ENCODE measurements at regions not wholly inside any gene's neighbourhood (a gene's known extent, or its start where the extent isn't known, plus 50 kb on each side); places are given as distances from the start of the nearest gene placed in this dataset.
"Not testable (repeated sequence)": the region's sequence is repeated elsewhere in the genome, so short reads cannot be mapped to it uniquely, and the experiment has no call there.

GRCh38 chr2:129819855-129820254 lies 159.6 kb upstream of the RAB6C start:
- no peak for TF ChIP-seq ZNF274 (IDR thresholded peaks at IDR 0.05; ENCODE audit: low read depth, low read length)

DNA sequence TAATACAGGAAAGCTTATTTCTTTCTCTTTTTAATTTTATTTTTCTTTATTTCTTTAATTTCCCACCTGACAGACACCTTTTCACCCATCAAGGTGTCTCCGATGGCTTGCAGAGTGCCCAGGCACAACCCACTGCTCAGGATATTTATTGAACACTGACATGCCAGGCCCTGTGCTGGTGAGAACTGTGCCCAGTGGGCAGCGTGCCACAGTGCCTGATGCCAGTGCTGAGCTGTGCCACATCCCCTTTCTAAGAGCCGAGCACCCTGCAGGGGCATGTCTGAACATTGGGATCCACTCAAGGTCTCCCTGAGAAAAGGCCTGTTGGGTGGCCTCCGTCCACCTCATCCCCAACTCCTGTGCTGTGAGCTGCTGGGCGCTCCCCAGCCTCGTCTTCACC lies 158.6 kb upstream of the RAB6C start:
- TF ChIP-seq ZNF274 (IDR thresholded peaks at IDR 0.05; ENCODE audit: low read depth, low read length): no peak
- H3K4me3 ChIP-seq (ENCODE audit: low read length): no peak overlapping the region

More at GRCh38 chr2:129819855-129820254, 159.6 kb upstream of the RAB6C start:
- H3K4me3 ChIP-seq (ENCODE audit: low read length): no peak overlapping the region

DNA sequence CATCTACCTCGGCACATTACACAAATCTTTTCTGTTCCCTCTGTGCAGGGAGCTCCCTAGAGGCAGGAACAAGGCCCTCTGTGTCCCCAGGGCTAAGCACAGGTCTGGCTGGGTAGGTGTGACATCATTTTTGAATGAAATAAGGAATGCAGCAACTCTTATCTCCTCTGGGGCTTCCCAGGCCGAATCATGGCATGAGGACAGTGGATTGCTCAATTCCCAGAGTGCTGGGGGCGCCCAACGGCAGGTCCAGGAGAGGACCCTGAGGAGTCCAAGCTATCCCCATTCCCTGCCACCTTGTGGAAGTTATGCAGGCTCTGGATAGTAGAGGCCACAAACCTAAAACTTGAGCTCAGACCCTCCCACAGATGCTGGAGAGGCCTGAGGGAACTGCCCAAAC lies 158.0 kb upstream of the RAB6C start:
- no peak overlapping the region for H3K4me3 ChIP-seq (ENCODE audit: low read length)
- TF ChIP-seq ZNF274 (IDR thresholded peaks at IDR 0.05; ENCODE audit: low read depth, low read length): no peak

- no peak for TF ChIP-seq ZNF274 (IDR thresholded peaks at IDR 0.05; ENCODE audit: low read depth, low read length)
- H3K4me3 ChIP-seq (ENCODE audit: low read length): no peak overlapping the region
Observed at GRCh38 chr2:129823044-129823443, 156.4 kb upstream of the RAB6C start.

GRCh38 chr2:129827311-129828090 lies 152.0 kb upstream of the RAB6C start:
- H3K4me3 ChIP-seq (ENCODE audit: low read length): no peak overlapping the region
- no peak for TF ChIP-seq ZNF274 (IDR thresholded peaks at IDR 0.05; ENCODE audit: low read depth, low read length)

DNA sequence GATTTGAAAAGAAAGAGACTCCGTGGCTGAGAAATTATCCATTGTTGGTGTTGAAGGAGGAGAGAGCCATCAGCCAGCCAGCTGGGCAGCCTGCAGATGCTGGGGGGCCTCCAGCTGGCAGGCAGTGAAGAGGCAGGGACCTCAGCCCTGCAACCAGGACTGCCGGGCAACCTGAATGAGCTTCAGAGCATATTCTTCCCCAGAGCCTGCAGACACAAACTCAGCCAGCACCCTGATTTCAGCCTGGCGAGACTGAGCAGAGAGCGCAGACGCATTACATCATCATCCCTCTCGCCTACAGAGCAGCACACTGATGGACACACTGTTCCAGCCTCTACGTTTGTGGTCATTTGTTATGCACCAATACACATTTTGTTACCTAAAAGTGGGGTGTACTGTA lies 150.7 kb upstream of the RAB6C start:
- TF ChIP-seq ZNF274 (IDR thresholded peaks at IDR 0.05; ENCODE audit: low read depth, low read length): no peak
- H3K4me3 ChIP-seq (ENCODE audit: low read length): no peak overlapping the region

DNA sequence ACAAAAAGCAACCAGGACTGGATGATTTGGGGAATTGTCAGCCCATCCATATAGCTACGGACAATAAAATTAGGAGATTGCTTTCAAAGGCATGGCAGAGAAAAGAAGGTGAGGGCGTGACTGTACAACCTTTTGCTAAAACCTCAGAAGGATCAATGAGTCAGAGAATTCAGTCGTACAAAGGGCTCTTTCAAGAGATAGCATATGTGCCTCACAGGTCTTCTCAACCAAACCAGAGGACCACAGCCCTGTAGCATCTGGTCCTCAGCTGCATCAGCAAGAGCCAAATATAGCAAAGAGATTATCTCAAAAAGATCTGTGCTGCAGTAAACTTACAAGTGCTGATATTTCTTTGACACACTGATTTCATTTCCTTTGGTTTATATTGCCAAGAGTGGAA lies 149.9 kb upstream of the RAB6C start:
- TF ChIP-seq ZNF274 (IDR thresholded peaks at IDR 0.05; ENCODE audit: low read depth, low read length): no peak
- no peak overlapping the region for H3K4me3 ChIP-seq (ENCODE audit: low read length)

- H3K4me3 ChIP-seq (ENCODE audit: low read length): no peak overlapping the region
- no peak for TF ChIP-seq ZNF274 (IDR thresholded peaks at IDR 0.05; ENCODE audit: low read depth, low read length)
Observed at GRCh38 chr2:129831018-129831417, 148.4 kb upstream of the RAB6C start.

DNA sequence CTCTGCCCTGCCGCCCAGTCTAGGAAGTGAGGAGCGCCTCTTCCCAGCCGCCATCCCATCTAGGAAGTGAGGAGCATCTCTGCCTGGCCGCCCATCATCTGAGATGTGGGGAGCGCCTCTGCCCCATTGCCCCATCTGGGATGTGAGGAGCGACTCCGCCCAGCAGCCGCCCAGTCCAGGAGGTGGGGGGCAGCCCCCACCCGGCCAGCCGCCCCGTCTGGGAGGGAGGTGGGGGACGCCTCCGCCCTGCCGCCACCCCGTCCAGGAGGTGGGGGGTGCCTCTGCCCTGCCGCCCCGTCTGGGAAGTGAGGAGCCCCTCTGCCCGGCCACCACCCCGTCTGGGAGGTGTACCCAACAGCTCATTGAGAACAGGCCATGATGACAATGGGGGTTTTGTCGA lies 146.0 kb upstream of the RAB6C start:
- not testable (repeated sequence) for H3K4me3 ChIP-seq (ENCODE audit: low read length)

- no peak overlapping the region for H3K4me3 ChIP-seq (ENCODE audit: low read length)
- TF ChIP-seq ZNF274 (IDR thresholded peaks at IDR 0.05; ENCODE audit: low read depth, low read length): no peak
Observed at GRCh38 chr2:129847043-129847442, 132.4 kb upstream of the RAB6C start.

DNA sequence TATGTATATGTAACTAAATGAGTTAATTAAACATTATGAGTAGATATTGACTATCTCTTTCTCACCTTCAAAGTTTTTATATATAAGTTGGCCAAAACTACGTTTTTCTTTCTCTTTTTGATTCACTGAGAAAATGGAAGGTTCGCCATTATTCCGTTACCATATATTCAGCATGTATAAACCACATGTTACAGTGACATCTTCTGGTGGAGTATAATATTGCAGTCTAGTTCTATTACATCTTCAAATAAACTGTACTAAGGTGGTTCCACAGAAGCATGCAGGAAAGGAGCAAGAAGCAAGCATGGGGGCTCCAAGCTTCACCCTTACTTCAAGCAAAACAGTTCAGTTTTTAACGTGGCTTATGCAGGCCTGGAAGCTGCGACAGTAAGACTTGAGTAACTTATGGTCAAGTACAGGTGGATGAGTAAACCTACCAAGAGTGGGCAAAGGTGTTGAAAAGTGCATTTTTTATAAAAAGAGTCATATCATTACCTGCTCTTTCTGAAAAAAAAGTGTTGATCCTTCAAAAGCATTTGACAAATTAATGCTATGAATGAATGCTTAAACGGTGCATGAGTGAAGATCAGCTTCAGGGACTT lies 129.8 kb upstream of the RAB6C start:
- H3K4me3 ChIP-seq (ENCODE audit: low read length): no peak overlapping the region
- no peak for TF ChIP-seq ZNF274 (IDR thresholded peaks at IDR 0.05; ENCODE audit: low read depth, low read length)

GRCh38 chr2:129857200-129857599 lies 122.3 kb upstream of the RAB6C start:
- no peak for TF ChIP-seq ZNF274 (IDR thresholded peaks at IDR 0.05; ENCODE audit: low read depth, low read length)

DNA sequence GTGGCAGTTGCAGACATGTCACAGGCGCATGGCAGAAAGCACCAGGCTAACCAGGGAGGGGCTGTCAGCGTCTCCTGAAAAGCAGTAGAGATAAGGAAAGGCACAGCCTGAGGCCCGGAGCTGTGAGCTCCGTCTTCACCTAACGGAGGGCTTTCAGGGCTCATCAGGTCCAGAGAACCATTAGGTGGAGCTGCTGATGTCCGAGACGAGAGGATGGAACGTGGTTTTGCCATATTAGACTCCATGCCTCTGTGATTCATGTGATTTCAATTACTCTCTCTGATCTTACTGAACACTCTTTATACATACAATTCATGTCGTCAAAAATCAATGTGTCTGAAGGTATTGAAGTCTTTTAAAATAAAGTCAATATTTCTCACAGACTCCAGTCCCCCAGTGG lies 120.3 kb upstream of the RAB6C start:
- TF ChIP-seq ZNF274 (IDR thresholded peaks at IDR 0.05; ENCODE audit: low read depth, low read length): no peak

More at GRCh38 chr2:129857200-129857599, 122.3 kb upstream of the RAB6C start:
- H3K4me3 ChIP-seq (ENCODE audit: low read length): no peak overlapping the region

DNA sequence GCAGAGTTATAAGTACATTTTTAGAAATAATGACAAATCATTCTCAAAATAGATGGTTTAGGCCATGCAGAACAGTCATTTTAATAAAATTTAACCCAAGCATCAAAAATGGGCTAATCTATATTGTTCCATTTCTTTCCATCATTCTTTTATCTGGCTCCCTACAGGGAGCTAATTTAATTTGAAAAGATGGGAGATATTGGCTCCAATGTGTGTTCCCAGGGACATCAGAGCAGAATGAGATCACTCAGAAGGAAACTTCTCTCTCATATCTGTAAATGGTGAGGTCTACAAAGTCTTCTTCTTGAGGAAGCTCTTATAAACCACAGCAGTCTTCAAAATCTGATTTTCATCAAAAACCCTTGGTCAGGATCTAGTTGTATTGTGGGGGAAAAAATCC lies 119.4 kb upstream of the RAB6C start:
- no peak for TF ChIP-seq ZNF274 (IDR thresholded peaks at IDR 0.05; ENCODE audit: low read depth, low read length)
- H3K4me3 ChIP-seq (ENCODE audit: low read length): no peak overlapping the region

More for the DNA sequence above, 120.3 kb upstream of the RAB6C start:
- no peak overlapping the region for H3K4me3 ChIP-seq (ENCODE audit: low read length)

GRCh38 chr2:129861666-129862288 lies 117.7 kb upstream of the RAB6C start:
- no peak for TF ChIP-seq ZNF274 (IDR thresholded peaks at IDR 0.05; ENCODE audit: low read depth, low read length)
- no peak overlapping the region for H3K4me3 ChIP-seq (ENCODE audit: low read length)

Data from GM08714 (cell line).